IMR-90 (cell line): ENCODE measurements at regions not wholly inside any gene's neighbourhood (a gene's known extent, or its start where the extent isn't known, plus 50 kb on each side); places are given as distances from the start of the nearest gene placed in this dataset.

Experiments
- ATAC-seq: fragments of 200-7000 bp; cut with Tn5 transposase; 2 replicates; pipeline ENCODE4 v1.9.1; 2020; ENCODE audit warnings: low read depth, mild to moderate bottlenecking, moderate library complexity
- BruUV-seq: library from RNA; stranded (reverse); fragments of 400-500 nt; replicated peaks from 2 replicates; lab custom pipeline; 2021; lab: Mats Ljungman, UMichigan
- CTCF ChIA-PET: fragments of 300-600 bp; formaldehyde crosslinking; extraction: SDS; loops from one replicate; lab custom pipeline; 2021; ENCODE audit warnings: antibody characterized with exemption; lab: Yijun Ruan, JAX
- POLR2A ChIA-PET: fragments of 300-600 bp; sonication (Branson Sonifier 250); formaldehyde crosslinking; loops from one replicate; lab custom pipeline; 2022; ENCODE audit warnings: antibody characterized with exemption; ENCODE audit not compliant: unreplicated experiment; lab: Charles Lee
- DNase-seq: peaks from one replicate; pipeline ENCODE4 v3.0.0; 2013
- H2AFZ ChIP-seq: replicated peaks from 2 replicates; pipeline ENCODE3; 2013; ENCODE audit warnings: low read length, mild to moderate bottlenecking; ENCODE audit not compliant: poor library complexity
- H2AK5ac ChIP-seq: 2 replicates; pipeline ENCODE4 v1.6.1; 2013; ENCODE audit warnings: low read depth, low read length, inconsistent platforms
- H2AK9ac ChIP-seq: replicated peaks from 2 replicates; pipeline ENCODE3; 2013; ENCODE audit warnings: mild to moderate bottlenecking, low read depth, low read length, moderate library complexity; ENCODE audit not compliant: poor library complexity
- H2BK120ac ChIP-seq: 2 replicates; pipeline ENCODE4 v1.6.1; 2013; ENCODE audit warnings: low read depth, low read length, inconsistent platforms
- H2BK15ac ChIP-seq: 3 replicates; pipeline ENCODE4 v1.6.1; 2013; ENCODE audit warnings: low read depth, low read length, inconsistent platforms
- H2BK20ac ChIP-seq: 2 replicates; pipeline ENCODE4 v1.6.1; 2013; ENCODE audit warnings: low read depth, mild to moderate bottlenecking, inconsistent platforms, low read length, moderate library complexity
- H2BK5ac ChIP-seq: 2 replicates; pipeline ENCODE4 v1.6.1; 2013; ENCODE audit warnings: mild to moderate bottlenecking, low read depth, low read length, inconsistent platforms; ENCODE audit not compliant: poor library complexity, severe bottlenecking
- H3K14ac ChIP-seq: replicated peaks from 2 replicates; pipeline ENCODE4 v1.6.1; 2013; ENCODE audit warnings: low read depth, low read length, inconsistent platforms
- H3K18ac ChIP-seq: 2 replicates; pipeline ENCODE4 v1.6.1; 2013; ENCODE audit warnings: low read depth, low read length, control low read depth
- H3K23ac ChIP-seq: 2 replicates; pipeline ENCODE4 v1.6.1; 2013; ENCODE audit warnings: low read depth, low read length, inconsistent platforms
- H3K27ac ChIP-seq: 2 replicates; pipeline ENCODE4 v1.5.1; 2013; ENCODE audit warnings: mild to moderate bottlenecking, control low read depth, low read length; ENCODE audit not compliant: insufficient read depth
- H3K27me3 ChIP-seq: 2 replicates; pipeline ENCODE4 v1.6.1; 2013; ENCODE audit warnings: low read length; ENCODE audit not compliant: control insufficient read depth, insufficient read depth
- H3K36me3 ChIP-seq: 2 replicates; pipeline ENCODE4 v1.6.1; 2013; ENCODE audit warnings: low read length, mixed read lengths; ENCODE audit not compliant: control insufficient read depth, insufficient read depth
- H3K4ac ChIP-seq: 2 replicates; pipeline ENCODE4 v1.6.1; 2013; ENCODE audit warnings: low read depth, low read length, inconsistent platforms
- H3K4me1 ChIP-seq: 2 replicates; pipeline ENCODE4 v1.6.1; 2013; ENCODE audit warnings: low read length, mixed read lengths; ENCODE audit not compliant: control insufficient read depth, insufficient read depth
- H3K4me2 ChIP-seq: 2 replicates; pipeline ENCODE4 v1.6.1; 2013; ENCODE audit warnings: low read depth, mild to moderate bottlenecking, control low read depth, low read length, moderate library complexity
- H3K4me3 ChIP-seq: 2 replicates; pipeline ENCODE4 v1.5.1; 2013; ENCODE audit warnings: low read depth, mild to moderate bottlenecking, control low read depth, low read length, moderate library complexity; ENCODE audit not compliant: insufficient read depth
- H3K56ac ChIP-seq: 2 replicates; pipeline ENCODE4 v1.6.1; 2013; ENCODE audit warnings: low read length, inconsistent platforms; ENCODE audit not compliant: insufficient read depth; ENCODE audit errors: extremely low read depth
- H3K79me1 ChIP-seq, 2 experiments: 2 replicates each; pipeline ENCODE4 v1.6.1; 2013; ENCODE audit warnings: low read length in 2 of 2, inconsistent platforms in 1 of 2, low read depth in 1 of 2
- H3K9ac ChIP-seq: 2 replicates; pipeline ENCODE4 v1.6.1; 2013; ENCODE audit warnings: low read depth, low read length, control low read depth
- H3K9me1 ChIP-seq: 2 replicates; pipeline ENCODE4 v1.6.1; 2013; ENCODE audit warnings: low read length, inconsistent platforms; ENCODE audit not compliant: insufficient read depth
- H3K9me3 ChIP-seq: 2 replicates; pipeline ENCODE4 v1.6.1; 2013; ENCODE audit warnings: low read length; ENCODE audit not compliant: control insufficient read depth, insufficient read depth
- H4K20me1 ChIP-seq: 2 replicates; pipeline ENCODE4 v1.6.1; 2013; ENCODE audit warnings: low read length, inconsistent platforms; ENCODE audit not compliant: insufficient read depth
- H4K5ac ChIP-seq: 2 replicates; pipeline ENCODE4 v1.6.1; 2013; ENCODE audit warnings: mild to moderate bottlenecking, low read depth, low read length, control low read depth
- H4K8ac ChIP-seq, 2 experiments: 2 replicates each; pipeline ENCODE4 v1.6.1; 2013; ENCODE audit warnings: low read depth in 2 of 2, low read length in 2 of 2, control low read depth in 1 of 2, inconsistent platforms in 1 of 2
- H4K91ac ChIP-seq: 2 replicates; pipeline ENCODE4 v1.6.1; 2013; ENCODE audit warnings: low read depth, low read length, inconsistent platforms; ENCODE audit not compliant: insufficient read depth
- BHLHE40 ChIP-seq: fragments of 150-350 bp; IDR thresholded peaks from 2 replicates; pipeline ENCODE4 v1.6.1; 2016; ENCODE audit warnings: mild to moderate bottlenecking, low read depth, low read length
- CEBPB ChIP-seq: IDR thresholded peaks from 2 replicates; pipeline ENCODE4 v1.6.1; 2012; ENCODE audit warnings: low read depth, low read length, improper control_type of control experiment
- CHD1 ChIP-seq: IDR thresholded peaks from 2 replicates; pipeline ENCODE4 v1.6.1; 2012; ENCODE audit warnings: low read depth, low read length, improper control_type of control experiment
- CTCF ChIP-seq: conservative IDR thresholded peaks from 2 replicates; pipeline ENCODE4 v1.5.1; 2012; ENCODE audit warnings: mild to moderate bottlenecking, low read depth, low read length, improper control_type of control experiment
- FOS ChIP-seq: fragments of 150-350 bp; IDR thresholded peaks from 2 replicates; pipeline ENCODE4 v1.6.1; 2016; ENCODE audit warnings: low read depth, low read length
- MAFK ChIP-seq: IDR thresholded peaks from 2 replicates; pipeline ENCODE4 v1.6.1; 2012; ENCODE audit warnings: low read depth, low read length, improper control_type of control experiment
- MAZ ChIP-seq: IDR thresholded peaks from 2 replicates; pipeline ENCODE4 v1.6.1; 2012; ENCODE audit warnings: low read depth, mild to moderate bottlenecking, low read length, improper control_type of control experiment, moderate library complexity, borderline replicate concordance
- MXI1 ChIP-seq: IDR thresholded peaks from 2 replicates; pipeline ENCODE4 v1.6.1; 2012; ENCODE audit warnings: low read depth, mild to moderate bottlenecking, low read length, moderate library complexity, borderline replicate concordance
- NFE2L2 ChIP-seq: fragments of 150-350 bp; IDR thresholded peaks from 2 replicates; pipeline ENCODE4 v1.6.1; 2016; ENCODE audit warnings: low read depth, mild to moderate bottlenecking, low read length
- POLR2A ChIP-seq: IDR thresholded peaks from 2 replicates; pipeline ENCODE4 v1.6.1; 2012; ENCODE audit warnings: mild to moderate bottlenecking, low read depth, low read length
- RAD21 ChIP-seq: IDR thresholded peaks from 2 replicates; pipeline ENCODE4 v1.6.1; 2012; ENCODE audit warnings: low read length, improper control_type of control experiment
- RCOR1 ChIP-seq: IDR thresholded peaks from 2 replicates; pipeline ENCODE4 v1.6.1; 2012; ENCODE audit warnings: mild to moderate bottlenecking, low read length, improper control_type of control experiment; ENCODE audit not compliant: insufficient replicate concordance
- RFX5 ChIP-seq: IDR thresholded peaks from 2 replicates; pipeline ENCODE4 v1.8.0; 2012; ENCODE audit warnings: low read depth, mild to moderate bottlenecking, low read length, moderate library complexity
- SMC3 ChIP-seq: fragments of 150-350 bp; IDR thresholded peaks from 2 replicates; pipeline ENCODE4 v1.6.1; 2016; ENCODE audit warnings: low read depth, mild to moderate bottlenecking, antibody characterized with exemption, low read length, moderate library complexity
- WGBS, 2 experiments: methylation state at CpG; one replicate each; pipeline versions ENCODE4 v1.1.5 to v1.1.7; 2013; ENCODE audit warnings: missing lambda C conversion rate in 2 of 2; ENCODE audit not compliant: insufficient read length in 1 of 2; ENCODE audit errors: extremely low coverage in 2 of 2; 5-methylcytosine and 5-hydroxymethylcytosine counted together
- dilution Hi-C: fragments of 300-500 bp; cut with HindIII; formaldehyde crosslinking; loops from one replicate; pipeline ENCODE4 v1.14.3; 2018; ENCODE audit warnings: low sequenced_read_pairs; ENCODE audit not compliant: unreplicated experiment
- in situ Hi-C: fragments of 300-500 bp; cut with MboI; formaldehyde crosslinking; loops from 3 replicates; pipeline ENCODE4 v1.14.3; 2019; ENCODE audit warnings: low sequenced_read_pairs, inconsistent platforms, mixed read lengths
- intact Hi-C: fragments of 100-400 bp; cut with micrococcal nuclease; formaldehyde crosslinking; loops from 2 replicates; pipeline ENCODE4 v1.10.0; 2022
- TF ChIP-seq, protein P1 (sequence below): fragments of 150-350 bp; IDR thresholded peaks from 2 replicates; pipeline ENCODE4 v1.6.1; 2017; ENCODE audit warnings: mild to moderate bottlenecking, antibody characterized with exemption, low read length, low read depth
- TF ChIP-seq, protein P2 (sequence below): fragments of 150-350 bp; IDR thresholded peaks from 2 replicates; pipeline ENCODE4 v1.6.1; 2016; ENCODE audit warnings: low read depth, mild to moderate bottlenecking, low read length, moderate library complexity, borderline replicate concordance

- H2AK5ac ChIP-seq = no peak overlapping the region
- no peak overlapping the region for H3K9ac ChIP-seq
- BruUV-seq = no TSS peak
- no peaks in the 10 kb centered on the region for H3K36me3 ChIP-seq
- H2BK5ac ChIP-seq = no peak overlapping the region
- H4K20me1 ChIP-seq = no peaks in the 10 kb centered on the region
- H3K9me1 ChIP-seq = no peaks in the 10 kb centered on the region
- H2AFZ ChIP-seq = no peak overlapping the region
- TF ChIP-seq POLR2A = no peak
- no peak for TF ChIP-seq CHD1
- no peak for TF ChIP-seq NFE2L2
- TF ChIP-seq RFX5 = no peak
- TF ChIP-seq MAZ = no peak
- TF ChIP-seq, protein P1, sequence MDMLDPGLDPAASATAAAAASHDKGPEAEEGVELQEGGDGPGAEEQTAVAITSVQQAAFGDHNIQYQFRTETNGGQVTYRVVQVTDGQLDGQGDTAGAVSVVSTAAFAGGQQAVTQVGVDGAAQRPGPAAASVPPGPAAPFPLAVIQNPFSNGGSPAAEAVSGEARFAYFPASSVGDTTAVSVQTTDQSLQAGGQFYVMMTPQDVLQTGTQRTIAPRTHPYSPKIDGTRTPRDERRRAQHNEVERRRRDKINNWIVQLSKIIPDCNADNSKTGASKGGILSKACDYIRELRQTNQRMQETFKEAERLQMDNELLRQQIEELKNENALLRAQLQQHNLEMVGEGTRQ = no peak
- no peak for TF ChIP-seq FOS
- no peak for TF ChIP-seq RCOR1
- TF ChIP-seq CTCF = no peak
- TF ChIP-seq, protein P2, sequence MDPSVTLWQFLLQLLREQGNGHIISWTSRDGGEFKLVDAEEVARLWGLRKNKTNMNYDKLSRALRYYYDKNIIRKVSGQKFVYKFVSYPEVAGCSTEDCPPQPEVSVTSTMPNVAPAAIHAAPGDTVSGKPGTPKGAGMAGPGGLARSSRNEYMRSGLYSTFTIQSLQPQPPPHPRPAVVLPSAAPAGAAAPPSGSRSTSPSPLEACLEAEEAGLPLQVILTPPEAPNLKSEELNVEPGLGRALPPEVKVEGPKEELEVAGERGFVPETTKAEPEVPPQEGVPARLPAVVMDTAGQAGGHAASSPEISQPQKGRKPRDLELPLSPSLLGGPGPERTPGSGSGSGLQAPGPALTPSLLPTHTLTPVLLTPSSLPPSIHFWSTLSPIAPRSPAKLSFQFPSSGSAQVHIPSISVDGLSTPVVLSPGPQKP = no peak
- TF ChIP-seq BHLHE40 = no peak
- no peak for TF ChIP-seq MXI1
- TF ChIP-seq MAFK = no peak
- TF ChIP-seq SMC3 = no peak
- TF ChIP-seq RAD21 = no peak
- TF ChIP-seq CEBPB = no peak
- no peak overlapping the region for H3K27ac ChIP-seq
- no peak overlapping the region for H3K56ac ChIP-seq
- intact Hi-C loops = no loop called here
- H2BK120ac ChIP-seq = no peak overlapping the region
- no peak overlapping the region for H4K5ac ChIP-seq
- H3K79me1 ChIP-seq = no peaks in the 10 kb centered on the region
- ChIA-PET POLR2A (no interaction called here), CTCF (no interaction called here)
- H3K9me3 ChIP-seq = no peaks in the 10 kb centered on the region
- no peak for ATAC-seq
- H3K4me3 ChIP-seq = no peak overlapping the region
- WGBS, 2 experiments = no CpG with 5 or more reads among the region's 1 CpG
- no peak overlapping the region for H3K4me2 ChIP-seq
- no peak overlapping the region for H2AK9ac ChIP-seq
- in situ Hi-C loops = no loop called here
- H2BK15ac ChIP-seq = no peak overlapping the region
- no peak overlapping the region for H3K23ac ChIP-seq
- H2BK20ac ChIP-seq = no peak overlapping the region
- H3K4ac ChIP-seq = no peak overlapping the region
- no peak overlapping the region for H3K14ac ChIP-seq
- dilution Hi-C loops = no loop called here
- no peak for DNase-seq
- no peak overlapping the region for H3K18ac ChIP-seq
- H3K27me3 ChIP-seq = no peaks in the 10 kb centered on the region
- H4K8ac ChIP-seq = no peak overlapping the region
- H3K4me1 ChIP-seq = peaks cover 6% of the 10 kb centered on the region
- H4K91ac ChIP-seq = no peak overlapping the region
Measured at GRCh38 chr1:79155991-79156390, 149.5 kb upstream of the ADGRL4 start.
